Natural killer cell treated with Interleukin-12 subunit alpha and Interleukin-12 subunit beta and Interleukin-15 and Interleukin-18, amount 100 ng/mL, for 72 hours (primary cell): ENCODE measurements at regions not wholly inside any gene's neighbourhood (a gene's known extent, or its start where the extent isn't known, plus 50 kb on each side); places are given as distances from the start of the nearest gene placed in this dataset.

Experiments used
- ATAC-seq, 2 donors: fragments of 150-1000 bp; cut with Tn5 transposase in 1 of 2; sonication (Bioruptor Pico), chemical (Tn5 transposase) in 1 of 2; 2 replicates each; pipeline ENCODE4 v1.10.0; 2021
- DNase-seq: peaks from one replicate; pipeline ENCODE4 v3.0.0; 2022; ENCODE audit warnings: low spot score
- H3K27ac Mint-ChIP-seq, 2 donors: 1 replicate in 1 of 2; 2 replicates in 1 of 2; pipeline ENCODE4 v1.8.0; 2022; ENCODE audit warnings: mixed read lengths in 2 of 2, mild to moderate bottlenecking in 1 of 2, moderate library complexity in 1 of 2
- H3K27me3 Mint-ChIP-seq, 2 donors: 1 replicate in 1 of 2; 2 replicates in 1 of 2; pipeline ENCODE4 v1.8.0; 2022; ENCODE audit warnings: mixed read lengths in 2 of 2
- H3K36me3 Mint-ChIP-seq: one replicate; pipeline ENCODE4 v1.8.0; 2022; ENCODE audit warnings: mixed read lengths
- H3K4me1 Mint-ChIP-seq, 2 donors: 1 replicate in 1 of 2; 2 replicates in 1 of 2; pipeline ENCODE4 v1.8.0; 2022; ENCODE audit warnings: low read depth in 2 of 2, mixed read lengths in 2 of 2, mild to moderate bottlenecking in 1 of 2
- H3K4me3 Mint-ChIP-seq: one replicate; pipeline ENCODE4 v1.8.0; 2022; ENCODE audit warnings: mixed read lengths
- H3K9me3 Mint-ChIP-seq: 2 replicates; pipeline ENCODE4 v1.8.0; 2022; ENCODE audit warnings: mixed read lengths

GRCh38 chr13:74299721-74300120, 165.5 kb upstream of the KLF12 start:
- ATAC-seq (no peak), DNase-seq (no peak)
- Mint-ChIP-seq H3K4me1 (no peaks in the 10 kb centered on the region), H3K36me3 (no peaks in the 10 kb centered on the region), H3K27me3 (peaks cover 2 to 11% of the 10 kb centered on the region in 2 donors), H3K9me3 (no peaks in the 10 kb centered on the region), H3K27ac (no peak overlapping the region), H3K4me3 (no peak overlapping the region)

GRCh38 chr13:74298923-74299322, 164.7 kb upstream of the KLF12 start:
- DNase-seq (no peak), ATAC-seq (no peak)
- no peak overlapping the region for H3K4me3 Mint-ChIP-seq
- no peak overlapping the region for H3K27ac Mint-ChIP-seq
- H3K27me3 Mint-ChIP-seq: peaks cover 2 to 11% of the 10 kb centered on the region in 2 donors
- H3K4me1 Mint-ChIP-seq: no peaks in the 10 kb centered on the region
- H3K36me3 Mint-ChIP-seq: no peaks in the 10 kb centered on the region
- no peaks in the 10 kb centered on the region for H3K9me3 Mint-ChIP-seq

DNA sequence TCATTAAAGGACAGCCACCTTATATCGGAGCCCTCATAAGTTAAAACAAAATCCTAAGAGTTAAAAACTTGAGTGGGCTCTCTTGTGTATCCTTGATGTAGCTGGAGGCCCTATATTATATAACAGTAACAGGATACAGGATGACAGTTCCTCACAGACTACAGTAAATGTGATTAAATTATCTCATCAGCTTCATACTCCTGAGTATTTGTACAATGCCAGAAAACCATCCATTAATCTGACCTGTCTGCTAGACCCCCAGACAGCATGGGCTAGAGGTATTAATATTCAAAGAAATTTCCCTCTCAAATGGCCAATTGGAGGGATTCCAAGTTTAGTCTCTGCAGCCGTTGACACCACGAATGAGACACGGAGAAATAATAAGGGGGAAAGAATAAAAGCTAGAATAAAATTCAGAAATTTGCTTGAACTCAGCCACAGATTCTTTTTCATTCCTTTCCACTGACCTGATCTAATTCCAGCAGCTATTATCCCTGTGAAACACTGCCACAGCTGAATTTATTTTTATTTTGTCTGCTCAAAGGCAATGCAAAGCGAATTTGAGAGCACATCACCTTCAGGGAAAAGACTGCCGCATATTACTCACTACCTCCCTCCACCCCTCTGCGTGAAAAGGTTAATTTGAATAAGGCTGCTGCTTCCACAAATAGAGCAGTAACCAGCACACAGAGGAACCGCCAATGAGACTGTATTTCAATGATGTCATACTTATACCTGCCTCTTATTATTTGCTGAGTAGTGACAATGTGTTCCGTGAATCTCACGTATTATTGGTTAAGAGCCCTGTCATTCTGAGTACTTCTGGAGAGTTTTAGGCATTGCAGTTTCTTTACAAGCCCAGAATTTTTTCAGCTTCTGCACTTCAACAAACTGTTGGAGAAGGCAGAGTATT, 155.9 kb upstream of the KLF12 start:
- peaks cover 0 to 5% of the 10 kb centered on the region in 2 donors for H3K27me3 Mint-ChIP-seq
- H3K4me3 Mint-ChIP-seq: no peak overlapping the region
- no peaks in the 10 kb centered on the region for H3K9me3 Mint-ChIP-seq
- no peak for DNase-seq
- ATAC-seq: peak; percentile 56 to 87
- no peaks in the 10 kb centered on the region for H3K36me3 Mint-ChIP-seq
- peaks cover 20 to 28% of the 10 kb centered on the region in 2 donors for H3K4me1 Mint-ChIP-seq
- no peak overlapping the region for H3K27ac Mint-ChIP-seq

GRCh38 chr13:74289107-74289506, 154.9 kb upstream of the KLF12 start:
- no peak overlapping the region for H3K27ac Mint-ChIP-seq
- ATAC-seq (no peak), DNase-seq (no peak)
- no peaks in the 10 kb centered on the region for H3K27me3 Mint-ChIP-seq
- H3K4me3 Mint-ChIP-seq: no peak overlapping the region
- H3K9me3 Mint-ChIP-seq: no peaks in the 10 kb centered on the region
- H3K4me1 Mint-ChIP-seq: peaks cover 20 to 31% of the 10 kb centered on the region in 2 donors
- no peaks in the 10 kb centered on the region for H3K36me3 Mint-ChIP-seq

DNA sequence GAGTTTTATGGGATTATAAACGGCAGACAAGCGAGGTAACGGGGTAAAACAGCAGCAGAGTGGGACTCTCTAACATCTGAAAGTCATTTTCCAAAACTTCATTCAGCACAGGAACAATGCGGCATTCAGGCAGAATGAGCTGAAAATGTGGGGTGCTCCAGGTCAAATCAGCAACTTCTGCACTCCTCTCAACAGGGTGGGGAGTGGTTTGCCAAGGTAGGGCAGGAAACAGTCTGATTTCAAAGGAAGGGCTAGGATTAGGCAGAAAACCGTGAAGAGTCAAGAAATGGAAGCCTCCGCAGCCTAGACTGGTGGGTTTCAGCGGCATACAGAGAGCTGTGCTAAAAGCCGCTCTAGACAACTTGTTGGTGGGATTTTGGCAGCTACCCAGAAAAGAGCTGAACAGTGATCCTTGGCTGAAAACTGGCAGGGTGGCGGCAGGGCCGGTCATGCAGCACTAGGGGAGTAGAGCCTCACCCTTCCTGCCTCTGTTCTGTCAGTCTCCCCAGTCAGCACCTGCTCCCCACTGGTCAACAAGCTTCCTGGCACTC, 154.2 kb upstream of the KLF12 start:
- Mint-ChIP-seq H3K9me3 (no peaks in the 10 kb centered on the region), H3K4me3 (peak overlapping the region; percentile 76), H3K4me1 (peaks cover 20 to 31% of the 10 kb centered on the region in 2 donors), H3K27me3 (no peaks in the 10 kb centered on the region), H3K27ac (peak overlapping the region; percentile 5 to 34), H3K36me3 (no peaks in the 10 kb centered on the region)
- DNase-seq (no peak), ATAC-seq (no peak)

DNA sequence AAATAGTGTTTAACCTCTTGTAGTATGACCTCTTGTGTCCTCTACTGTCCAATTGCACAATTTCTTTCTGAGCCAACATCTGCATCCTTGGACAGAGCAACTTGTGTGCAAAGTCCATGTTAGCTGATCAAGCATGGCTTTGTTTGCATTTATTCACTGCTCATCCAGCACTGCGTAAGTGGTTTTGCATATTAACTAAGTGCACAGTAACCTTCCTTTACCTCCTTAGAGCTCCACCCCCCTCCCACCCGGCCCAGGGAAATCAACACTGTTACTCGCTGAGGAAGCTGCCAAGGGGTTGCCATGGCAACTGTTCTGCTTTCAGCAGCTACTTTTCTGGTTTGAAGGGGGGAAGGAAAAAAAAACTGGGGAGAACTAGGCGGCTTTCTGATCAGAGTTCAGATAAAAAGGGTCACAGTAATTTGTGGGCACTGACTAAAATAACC, 153.5 kb upstream of the KLF12 start:
- H3K4me3 Mint-ChIP-seq: peak overlapping the region; percentile 76
- no peaks in the 10 kb centered on the region for H3K36me3 Mint-ChIP-seq
- DNase-seq (peak; percentile 67), ATAC-seq (peak; percentile 71 to 74)
- no peaks in the 10 kb centered on the region for H3K9me3 Mint-ChIP-seq
- H3K27ac Mint-ChIP-seq: peak overlapping the region; percentile 5 to 34
- H3K27me3 Mint-ChIP-seq: no peaks in the 10 kb centered on the region
- H3K4me1 Mint-ChIP-seq: peaks cover 20 to 31% of the 10 kb centered on the region in 2 donors

DNA sequence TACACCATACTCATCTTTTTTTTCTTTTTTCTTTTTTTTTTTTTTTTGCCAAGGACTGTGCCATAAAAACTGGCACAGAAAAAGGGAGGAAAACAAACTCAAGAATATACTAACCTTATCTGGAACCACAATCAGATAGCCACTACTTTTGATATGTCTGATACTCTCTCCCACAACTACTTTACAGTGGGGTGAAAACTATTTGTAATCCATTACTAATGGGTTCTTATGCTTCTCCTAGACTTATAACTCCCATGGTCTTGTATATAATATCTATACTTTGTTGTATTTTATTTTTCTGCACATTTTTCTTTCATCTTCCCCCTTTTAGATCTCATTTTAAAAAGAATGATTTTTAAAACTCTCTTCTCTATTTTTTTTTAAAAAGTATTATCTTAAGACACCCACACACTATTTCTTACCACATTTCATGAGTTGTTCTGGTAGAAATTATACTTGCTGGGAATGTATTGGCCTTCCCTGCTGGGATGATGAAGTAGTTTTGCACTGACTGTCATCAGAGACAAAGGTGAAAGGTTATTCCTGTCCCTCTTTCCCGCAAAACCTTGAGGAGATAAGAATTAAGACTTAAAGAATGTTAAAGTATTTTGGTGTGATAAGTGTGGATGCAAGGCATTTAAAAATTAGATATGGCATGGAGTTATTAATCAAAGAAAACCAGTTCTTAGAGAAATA, 146.7 kb upstream of the KLF12 start:
- peaks cover 3% of the 10 kb centered on the region for H3K9me3 Mint-ChIP-seq
- H3K4me3 Mint-ChIP-seq: no peak overlapping the region
- H3K27me3 Mint-ChIP-seq: no peaks in the 10 kb centered on the region
- DNase-seq: no peak
- H3K27ac Mint-ChIP-seq: no peak overlapping the region
- peaks cover 8 to 12% of the 10 kb centered on the region in 2 donors for H3K4me1 Mint-ChIP-seq
- no peaks in the 10 kb centered on the region for H3K36me3 Mint-ChIP-seq
- ATAC-seq: no peak

GRCh38 chr13:74280093-74280794, 146.0 kb upstream of the KLF12 start:
- no peak for DNase-seq
- no peak for ATAC-seq
- Mint-ChIP-seq H3K27me3 (no peaks in the 10 kb centered on the region), H3K4me3 (no peak overlapping the region), H3K9me3 (peaks cover 3% of the 10 kb centered on the region), H3K36me3 (no peaks in the 10 kb centered on the region), H3K27ac (no peak overlapping the region), H3K4me1 (peaks cover 8 to 10% of the 10 kb centered on the region in 2 donors)

DNA sequence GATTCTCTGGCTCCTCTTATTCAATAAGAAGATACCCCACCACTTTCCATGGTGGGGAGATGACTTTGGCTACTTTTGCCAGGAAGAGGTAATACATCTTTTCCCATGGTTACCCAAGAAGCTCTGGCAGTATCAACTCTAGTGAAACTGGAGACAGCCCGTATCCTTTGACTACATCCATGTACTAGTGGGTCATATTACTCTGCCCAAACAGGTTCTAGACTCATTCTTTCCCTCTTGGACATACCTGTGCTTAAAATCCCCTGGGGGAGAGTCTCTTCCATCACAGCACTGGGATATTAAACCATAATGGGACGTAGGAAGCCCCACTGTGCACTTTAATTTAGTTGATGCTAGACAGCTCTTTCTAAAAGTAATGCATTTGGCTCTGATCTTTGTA, 144.7 kb upstream of the KLF12 start:
- H3K27me3 Mint-ChIP-seq: no peaks in the 10 kb centered on the region
- no peak for DNase-seq
- H3K4me3 Mint-ChIP-seq: no peak overlapping the region
- no peak for ATAC-seq
- peaks cover 8 to 12% of the 10 kb centered on the region in 2 donors for H3K4me1 Mint-ChIP-seq
- no peaks in the 10 kb centered on the region for H3K36me3 Mint-ChIP-seq
- no peak overlapping the region for H3K27ac Mint-ChIP-seq
- H3K9me3 Mint-ChIP-seq: peaks cover 3% of the 10 kb centered on the region

GRCh38 chr13:74274916-74275315, 140.7 kb upstream of the KLF12 start:
- H3K27ac Mint-ChIP-seq: no peak overlapping the region
- ATAC-seq: no peak
- no peaks in the 10 kb centered on the region for H3K36me3 Mint-ChIP-seq
- DNase-seq: no peak
- H3K4me3 Mint-ChIP-seq: no peak overlapping the region
- H3K4me1 Mint-ChIP-seq: peaks cover 18 to 22% of the 10 kb centered on the region in 2 donors
- H3K9me3 Mint-ChIP-seq: peaks cover 3% of the 10 kb centered on the region
- no peaks in the 10 kb centered on the region for H3K27me3 Mint-ChIP-seq

DNA sequence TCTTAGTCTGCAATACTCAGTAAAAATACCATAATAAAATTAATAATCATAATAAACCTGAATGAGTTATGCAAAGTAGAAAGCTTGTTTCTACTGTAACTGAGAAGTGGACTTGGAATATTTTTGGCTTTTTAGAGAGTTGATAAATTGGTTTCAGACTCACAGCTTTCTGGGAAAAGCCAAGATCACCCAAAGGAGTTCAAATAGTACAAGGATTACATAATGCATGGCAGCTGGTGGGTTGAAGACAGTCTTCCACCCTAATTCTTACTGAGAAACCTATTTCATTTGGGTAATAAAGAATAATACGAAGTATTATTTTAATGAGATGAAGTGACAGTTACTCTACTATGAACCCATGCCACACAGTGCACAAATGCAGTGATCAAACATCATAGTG, 139.4 kb upstream of the KLF12 start:
- no peaks in the 10 kb centered on the region for H3K36me3 Mint-ChIP-seq
- ATAC-seq: no peak
- peaks cover 3% of the 10 kb centered on the region for H3K9me3 Mint-ChIP-seq
- peaks cover 18 to 22% of the 10 kb centered on the region in 2 donors for H3K4me1 Mint-ChIP-seq
- no peaks in the 10 kb centered on the region for H3K27me3 Mint-ChIP-seq
- H3K27ac Mint-ChIP-seq: no peak overlapping the region
- H3K4me3 Mint-ChIP-seq: no peak overlapping the region
- DNase-seq: no peak

- ATAC-seq: no peak
Observed at GRCh38 chr13:74272826-74273225, 138.6 kb upstream of the KLF12 start.

GRCh38 chr13:74270018-74270417, 135.8 kb upstream of the KLF12 start:
- Mint-ChIP-seq H3K27ac (no peak overlapping the region), H3K9me3 (peaks cover 10% of the 10 kb centered on the region), H3K27me3 (no peaks in the 10 kb centered on the region), H3K4me3 (no peak overlapping the region), H3K36me3 (no peaks in the 10 kb centered on the region), H3K4me1 (peaks cover 10 to 14% of the 10 kb centered on the region in 2 donors)
- no peak for DNase-seq
- no peak for ATAC-seq

More at GRCh38 chr13:74272826-74273225, 138.6 kb upstream of the KLF12 start:
- Mint-ChIP-seq H3K9me3 (peaks cover 3% of the 10 kb centered on the region), H3K36me3 (no peaks in the 10 kb centered on the region), H3K27me3 (no peaks in the 10 kb centered on the region), H3K4me1 (peaks cover 18 to 22% of the 10 kb centered on the region in 2 donors), H3K27ac (no peak overlapping the region), H3K4me3 (peak overlapping the region; percentile 5)
- DNase-seq: no peak
